NCI-H524 (cell line): ENCODE measurements at regions not wholly inside any gene's neighbourhood (a gene's known extent, or its start where the extent isn't known, plus 50 kb on each side); places are given as distances from the start of the nearest gene placed in this dataset.
"Not testable (repeated sequence)": the region's sequence is repeated elsewhere in the genome, so short reads cannot be mapped to it uniquely, and the experiment has no call there.

Experiments used
- DNase-seq, 2 experiments: peaks; one replicate each; lab custom pipeline; 2025; lab: John Stamatoyannopoulos, UW

- not testable (repeated sequence) for DNase-seq
These were observed 130.5 kb upstream of the VOPP1 start for GRCh38 chr7:55702831-55703230.

GRCh38 chr7:55699450-55699842 lies 127.1 kb upstream of the VOPP1 start:
- not testable (repeated sequence) for DNase-seq

GRCh38 chr7:55698607-55699449 lies 126.5 kb upstream of the VOPP1 start:
- DNase-seq, result not testable (repeated sequence)

GRCh38 chr7:55695893-55696701 lies 123.8 kb upstream of the VOPP1 start:
- DNase-seq, result not testable (repeated sequence)

- not testable (repeated sequence) for DNase-seq
These were observed 122.2 kb upstream of the VOPP1 start for GRCh38 chr7:55694484-55694883.

- not testable (repeated sequence) for DNase-seq
These were observed 116.7 kb upstream of the VOPP1 start for GRCh38 chr7:55688684-55689681.

- not testable (repeated sequence) for DNase-seq
These were observed 116.0 kb upstream of the VOPP1 start for GRCh38 chr7:55688261-55688660.

GRCh38 chr7:55687252-55687651 lies 115.0 kb upstream of the VOPP1 start:
- not testable (repeated sequence) for DNase-seq

GRCh38 chr7:55686771-55687170 lies 114.5 kb upstream of the VOPP1 start:
- DNase-seq, result not testable (repeated sequence)

- not testable (repeated sequence) for DNase-seq
These were observed 111.2 kb upstream of the VOPP1 start for GRCh38 chr7:55683501-55683900.

GRCh38 chr7:55675589-55675988 lies 103.3 kb upstream of the VOPP1 start:
- not testable (repeated sequence) for DNase-seq

GRCh38 chr7:55673525-55673924 lies 101.2 kb upstream of the VOPP1 start:
- DNase-seq, result not testable (repeated sequence)

- DNase-seq, result not testable (repeated sequence)
These were observed 99.8 kb upstream of the VOPP1 start for GRCh38 chr7:55672084-55672483.

GRCh38 chr7:55657654-55658053 lies 85.4 kb upstream of the VOPP1 start:
- peak; percentile 72 to 87 for DNase-seq

GRCh38 chr7:55651057-55651456 lies 78.8 kb upstream of the VOPP1 start:
- no peak for DNase-seq

- DNase-seq, result no peak
These were observed 76.9 kb upstream of the VOPP1 start for GRCh38 chr7:55649238-55649637.

GRCh38 chr7:55644567-55644966 lies 72.3 kb upstream of the VOPP1 start:
- DNase-seq, result no peak

GRCh38 chr7:55642266-55642665 lies 70.0 kb upstream of the VOPP1 start:
- DNase-seq, result no peak

- no peak for DNase-seq
These were observed 69.5 kb upstream of the VOPP1 start for GRCh38 chr7:55641811-55642210.

- DNase-seq, result peak; percentile 44 to 72
These were observed 69.0 kb upstream of the VOPP1 start for GRCh38 chr7:55641273-55641691.

- no peak for DNase-seq
These were observed 67.3 kb upstream of the VOPP1 start for GRCh38 chr7:55639640-55640039.
